NCI-H1105 treated with DMSO at 0.1 percent for 48 hours (cell line): ENCODE measurements at regions not wholly inside any gene's neighbourhood (a gene's known extent, or its start where the extent isn't known, plus 50 kb on each side); places are given as distances from the start of the nearest gene placed in this dataset.
"Not testable (repeated sequence)": the region's sequence is repeated elsewhere in the genome, so short reads cannot be mapped to it uniquely, and the experiment has no call there.

ENCODE experiments used
- DNase-seq: peaks from one replicate; lab custom pipeline; 2025; lab: John Stamatoyannopoulos, UW

DNA sequence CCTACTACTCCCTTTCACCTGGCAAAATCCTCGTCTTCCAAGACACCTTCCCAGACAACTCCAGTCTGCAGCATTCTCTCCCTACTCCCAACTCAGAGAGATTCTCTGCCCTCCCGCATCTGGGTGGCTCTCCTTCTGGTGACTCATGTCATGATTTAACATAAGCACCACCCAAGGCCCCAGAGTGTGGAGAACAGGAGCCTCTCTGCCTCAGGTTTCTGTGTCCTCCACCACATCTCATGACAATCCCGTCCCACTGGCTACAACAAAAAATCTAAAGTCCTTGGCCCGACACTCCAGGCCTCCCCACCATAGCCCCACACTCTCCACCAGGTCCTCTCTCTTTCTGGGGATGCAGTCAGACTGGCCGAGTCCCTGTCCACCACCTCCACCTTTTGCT lies 197.1 kb downstream of the BCL11A start:
- DNase-seq = no peak

DNA sequence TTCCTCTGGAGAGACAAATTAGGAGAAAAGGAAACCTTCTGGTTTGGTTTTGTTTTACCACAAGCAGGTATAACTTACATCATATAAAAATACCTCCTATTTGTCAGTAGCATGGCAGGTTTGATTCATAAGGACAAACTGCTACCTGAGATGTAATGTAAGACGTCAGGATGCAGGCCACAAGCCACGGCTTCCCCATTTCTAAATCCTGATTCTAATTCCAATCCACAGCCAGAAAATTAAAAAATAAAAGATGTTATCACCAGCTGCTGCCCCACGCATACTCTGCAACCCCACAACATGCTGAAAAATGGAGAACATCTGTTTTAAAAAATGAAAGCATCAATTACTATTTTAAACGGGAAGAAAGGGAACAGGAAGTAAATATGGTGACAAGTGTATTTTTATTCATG lies 197.6 kb downstream of the BCL11A start:
- no peak for DNase-seq

DNA sequence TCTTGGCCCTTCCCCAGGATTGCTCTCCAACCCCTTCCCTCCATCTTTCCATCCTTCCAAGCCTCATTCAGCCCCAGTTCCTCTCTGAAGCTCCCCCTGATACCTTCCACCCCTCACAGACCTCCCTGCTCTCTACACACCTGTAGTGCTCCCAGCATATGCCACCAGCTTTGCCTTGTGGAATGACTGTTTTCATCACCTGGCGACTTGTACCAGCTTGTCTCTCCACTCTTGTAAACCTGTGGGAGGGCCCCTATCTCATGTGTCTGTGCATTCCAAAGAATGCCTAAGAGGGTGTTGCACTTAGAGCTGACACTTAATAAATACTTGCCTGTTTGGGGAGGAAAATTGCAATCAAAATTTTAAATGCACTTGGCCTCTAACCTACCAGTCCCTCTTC lies 198.7 kb downstream of the BCL11A start:
- DNase-seq = peak; percentile 66

DNA sequence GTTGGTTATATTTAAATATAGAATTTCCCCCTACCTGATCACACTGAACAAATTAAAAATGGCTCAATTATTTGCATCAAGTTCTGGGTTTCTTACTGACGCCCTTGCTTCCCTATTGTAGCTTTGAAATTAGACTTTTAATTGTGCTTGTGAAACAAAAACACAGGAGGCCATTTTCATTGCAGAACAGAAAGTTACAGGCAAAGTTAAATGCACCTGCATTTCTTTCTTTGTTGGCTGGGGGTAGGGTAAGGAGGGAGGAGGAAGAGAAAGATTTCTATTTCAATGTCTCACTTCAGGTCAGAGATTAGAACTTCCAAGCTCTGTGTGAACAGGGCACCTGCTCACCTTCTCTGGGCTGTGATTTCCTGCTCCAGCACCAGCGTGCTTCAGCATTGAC lies 199.6 kb downstream of the BCL11A start:
- DNase-seq = no peak

DNA sequence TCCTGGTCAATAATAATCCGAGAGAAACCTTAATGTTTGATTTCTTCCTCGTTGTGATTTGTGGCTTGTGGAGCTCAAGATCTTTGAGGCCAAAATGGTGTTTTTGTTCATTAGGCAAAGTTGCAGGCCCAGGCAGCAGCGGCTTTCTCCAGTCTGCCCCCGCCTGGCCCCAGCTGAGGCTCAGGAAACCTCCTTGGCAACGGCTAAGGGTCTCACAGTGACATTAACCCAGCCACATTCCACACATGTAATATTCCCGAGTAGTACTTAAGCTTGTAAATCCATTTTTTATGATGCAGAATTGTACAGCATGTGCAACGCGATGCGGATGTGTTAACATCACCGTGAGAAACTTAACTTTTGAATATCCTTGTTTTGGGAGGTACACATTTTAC lies 200.1 kb downstream of the BCL11A start:
- DNase-seq = no peak

DNA sequence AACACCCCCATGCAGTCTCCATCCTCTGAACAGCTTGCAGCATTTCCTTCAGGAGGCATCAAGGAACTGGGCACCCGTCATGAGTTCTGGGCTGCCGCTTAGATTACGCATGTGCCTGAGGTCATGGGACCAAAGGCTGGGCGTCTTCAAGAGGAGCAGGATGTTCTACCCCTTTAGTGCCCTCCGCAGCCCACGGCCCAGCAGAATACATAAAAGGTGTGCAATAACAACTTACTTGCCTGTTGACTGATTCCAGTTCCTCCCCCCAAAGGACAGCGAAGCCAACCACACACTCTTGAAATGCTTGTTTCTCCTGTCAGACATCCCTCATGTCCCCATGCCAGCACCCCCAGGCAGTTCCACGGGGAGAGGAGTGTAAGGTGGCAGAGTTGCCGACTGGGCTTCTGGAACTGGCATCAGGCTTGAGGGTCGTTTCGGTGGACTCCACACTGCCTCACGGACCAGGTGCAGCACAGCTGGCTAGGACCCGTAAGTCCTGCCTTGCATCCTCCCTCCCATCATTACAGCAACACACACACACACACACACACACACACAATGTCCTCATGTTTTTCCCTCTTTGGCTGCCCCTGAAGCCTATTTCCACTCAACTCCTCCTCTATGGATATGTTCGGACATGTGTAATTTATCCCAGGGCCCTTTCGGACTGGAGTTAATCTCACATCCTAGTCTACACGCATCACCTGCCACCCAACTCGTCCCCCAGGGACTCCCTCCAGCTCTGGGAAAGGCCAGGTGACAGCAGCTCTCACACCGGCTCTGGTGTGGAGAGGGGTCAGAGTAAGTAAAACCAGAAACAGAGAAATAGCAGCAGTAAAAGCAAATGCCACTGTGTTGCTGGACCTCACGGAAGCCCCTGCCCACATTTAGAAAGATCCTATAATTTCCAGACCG lies 200.7 kb downstream of the BCL11A start:
- DNase-seq = peak; percentile 11

DNA sequence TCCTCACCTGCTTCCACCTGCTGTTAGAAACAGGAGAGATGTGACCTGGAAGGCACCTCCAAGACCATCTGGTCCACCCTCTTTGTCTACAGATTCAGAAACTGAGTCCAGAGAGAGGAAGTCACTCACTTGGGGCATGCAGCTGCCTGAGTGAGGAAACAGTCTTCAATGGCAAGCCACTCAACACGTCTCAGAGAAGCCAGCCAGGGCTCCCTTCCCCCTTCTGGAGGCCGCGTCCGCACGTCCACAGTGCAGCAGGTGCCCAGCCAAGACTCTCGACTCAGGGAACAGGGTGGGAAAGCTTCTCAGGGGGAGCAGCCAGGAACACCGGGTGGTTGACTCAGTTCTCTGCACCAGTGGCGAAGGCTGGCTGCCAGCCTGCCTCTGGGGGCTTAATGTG lies 201.7 kb downstream of the BCL11A start:
- DNase-seq = no peak

DNA sequence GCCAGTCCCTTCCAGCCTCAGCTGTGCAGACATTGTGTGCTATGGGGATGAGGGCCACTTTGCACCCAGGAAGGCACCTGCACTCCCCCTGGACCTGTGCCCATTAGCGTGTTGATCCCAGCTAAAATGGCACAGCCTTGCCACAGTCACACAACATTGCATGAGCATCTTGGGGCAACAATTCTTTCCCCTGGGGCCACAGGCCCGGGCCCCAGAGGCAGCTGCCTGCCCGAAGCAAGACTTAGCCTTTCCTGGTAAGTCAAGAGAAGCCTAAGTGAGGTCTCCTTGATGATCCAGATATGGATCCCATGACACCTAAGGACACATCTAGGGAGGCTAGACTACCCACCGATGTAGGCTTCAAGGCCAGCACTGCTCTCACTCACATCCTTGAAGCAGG lies 202.1 kb downstream of the BCL11A start:
- DNase-seq = no peak

DNA sequence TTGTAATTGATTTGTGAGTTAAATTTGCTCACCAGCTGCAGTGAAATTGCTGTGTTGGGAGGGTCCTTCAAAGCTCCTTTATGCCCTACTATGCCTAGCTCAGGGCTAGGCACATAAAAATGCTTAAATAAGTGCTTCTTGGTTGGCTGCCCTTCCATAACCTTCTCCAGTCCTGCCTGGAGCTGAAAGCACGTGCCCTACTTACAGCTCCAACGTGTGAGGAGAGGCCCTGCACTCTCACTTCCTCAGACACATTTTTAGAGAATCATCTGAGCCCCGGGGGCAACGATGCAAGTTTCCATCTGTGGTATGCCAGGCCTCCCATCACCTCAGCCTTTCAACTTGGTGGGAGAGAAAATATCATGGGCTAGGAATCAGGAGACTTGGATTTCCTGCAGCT lies 202.7 kb downstream of the BCL11A start:
- DNase-seq = no peak

DNA sequence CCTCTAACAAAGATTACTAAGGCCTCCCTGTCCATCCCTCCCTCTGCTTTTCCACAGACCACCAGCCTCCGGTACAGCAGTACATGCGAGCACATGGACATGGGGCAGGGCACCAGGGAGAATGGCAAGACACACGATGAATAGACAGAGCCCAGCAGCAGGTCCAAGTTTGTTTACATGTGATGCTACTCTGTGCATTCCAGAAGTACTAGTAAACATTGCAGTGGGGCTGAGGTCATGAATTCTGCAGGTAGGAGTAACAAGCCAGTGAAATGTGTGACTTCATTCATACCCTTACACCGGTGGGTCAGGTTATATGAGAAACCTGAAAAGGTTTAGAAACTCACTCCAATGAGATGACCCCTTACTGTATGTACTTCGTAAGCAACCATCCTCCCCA lies 205.7 kb downstream of the BCL11A start:
- DNase-seq = no peak

DNA sequence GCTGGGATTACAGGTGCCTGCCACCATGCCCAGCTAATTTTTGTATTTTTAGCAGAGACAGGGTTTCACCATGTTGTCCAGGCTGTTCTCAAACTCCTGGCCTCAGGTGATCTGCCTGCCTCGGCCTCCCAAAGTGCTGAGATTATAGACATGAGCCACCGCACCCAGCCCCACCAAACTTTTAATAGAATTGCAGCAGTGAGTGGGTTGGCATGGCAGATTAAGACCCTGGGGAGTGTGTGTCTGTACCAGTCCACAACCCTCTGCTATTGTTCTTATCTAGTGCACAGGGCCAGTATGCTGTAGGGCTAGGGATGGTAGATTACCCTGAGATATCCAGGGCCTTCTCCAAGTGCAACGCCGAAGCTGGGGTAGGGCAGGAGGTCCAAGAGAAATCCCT lies 211.0 kb downstream of the BCL11A start:
- not testable (repeated sequence) for DNase-seq

DNA sequence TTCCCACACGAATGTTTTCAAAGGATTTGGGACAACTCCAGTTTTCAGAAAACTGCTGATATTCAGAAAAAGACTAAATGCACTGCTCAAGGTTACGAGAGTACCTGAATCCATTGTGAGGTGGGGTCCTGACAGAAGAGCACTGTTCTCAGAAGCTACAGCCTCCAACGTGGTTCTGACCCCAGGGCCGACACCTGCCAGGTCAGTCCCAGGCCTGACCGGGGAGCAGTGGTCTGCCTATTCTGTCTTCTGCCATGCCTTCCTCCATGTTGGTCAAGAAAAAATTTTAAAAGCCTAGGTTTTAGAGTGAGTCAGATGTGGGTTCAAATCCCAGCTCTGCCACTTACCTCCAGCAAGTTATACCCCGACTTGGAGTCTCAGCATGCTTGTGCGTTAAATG lies 212.3 kb downstream of the BCL11A start:
- DNase-seq = no peak

DNA sequence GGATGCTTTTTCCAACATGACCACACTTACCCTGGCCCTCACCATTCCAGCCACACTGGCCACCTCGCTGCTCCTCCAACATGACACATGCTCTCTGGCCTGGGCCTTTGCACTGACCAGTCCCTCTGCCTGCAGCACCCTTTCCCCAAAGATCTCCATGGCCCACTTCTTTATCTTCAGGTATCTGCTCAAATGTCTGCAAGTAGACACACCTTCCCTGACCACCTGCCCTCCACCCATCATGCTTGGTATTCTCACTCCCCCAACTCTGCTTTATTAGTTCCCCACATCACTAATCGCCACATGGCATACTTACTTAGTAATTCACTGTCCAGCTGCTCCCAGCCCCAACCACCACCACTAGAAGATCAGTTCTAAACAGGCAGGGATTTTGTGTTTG lies 214.2 kb downstream of the BCL11A start:
- DNase-seq = no peak

DNA sequence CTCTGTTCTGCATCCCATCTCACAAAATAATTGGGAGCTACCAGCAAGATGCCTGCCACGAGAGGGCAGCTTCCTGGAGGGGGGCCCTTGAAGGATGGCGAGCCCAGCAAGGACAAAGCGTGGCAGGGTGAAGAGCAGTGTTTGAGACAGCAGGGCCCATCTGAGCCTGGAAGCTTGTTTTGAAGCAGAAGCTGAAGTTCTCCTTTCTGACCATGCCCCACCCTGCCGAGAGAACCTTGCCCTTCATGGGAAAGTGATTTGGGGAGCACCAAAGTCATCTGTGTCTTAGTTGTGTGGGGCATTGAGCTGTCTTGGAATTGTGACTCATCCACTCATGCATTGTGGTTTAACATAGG lies 216.3 kb downstream of the BCL11A start:
- no peak for DNase-seq

DNA sequence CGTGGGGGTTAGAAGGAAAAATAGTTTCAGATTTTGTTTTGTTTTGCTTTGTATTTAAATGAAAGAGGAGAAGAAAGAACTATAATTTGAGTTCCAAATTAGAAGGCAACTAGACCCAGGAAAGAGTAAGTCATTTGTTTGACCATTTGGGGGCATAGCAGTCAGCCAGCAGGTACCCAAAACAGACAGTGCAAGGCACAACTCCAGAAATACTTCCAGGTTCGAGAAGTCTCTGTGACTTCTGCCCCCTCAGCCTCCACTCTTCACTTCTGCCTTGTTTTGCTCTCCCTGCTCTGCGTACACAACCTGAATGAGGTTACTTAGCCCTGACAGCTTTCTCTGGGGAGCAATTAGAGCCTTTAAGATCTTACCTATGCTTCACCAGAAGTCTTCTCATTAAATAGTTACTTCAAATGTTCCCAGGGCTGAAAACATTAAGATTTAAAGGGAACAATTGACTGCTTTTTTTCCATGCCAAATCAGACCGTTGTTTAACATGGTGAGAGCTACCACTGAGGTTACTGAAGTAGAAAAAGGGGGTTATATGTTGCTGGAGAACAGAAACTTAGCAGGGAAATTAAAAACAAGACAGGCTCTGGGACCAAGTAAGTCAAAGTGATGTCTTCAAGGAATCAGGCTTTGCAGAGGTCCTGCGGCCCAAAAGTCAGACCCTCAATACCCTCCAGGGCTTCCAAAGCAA lies 216.9 kb downstream of the BCL11A start:
- no peak for DNase-seq

DNA sequence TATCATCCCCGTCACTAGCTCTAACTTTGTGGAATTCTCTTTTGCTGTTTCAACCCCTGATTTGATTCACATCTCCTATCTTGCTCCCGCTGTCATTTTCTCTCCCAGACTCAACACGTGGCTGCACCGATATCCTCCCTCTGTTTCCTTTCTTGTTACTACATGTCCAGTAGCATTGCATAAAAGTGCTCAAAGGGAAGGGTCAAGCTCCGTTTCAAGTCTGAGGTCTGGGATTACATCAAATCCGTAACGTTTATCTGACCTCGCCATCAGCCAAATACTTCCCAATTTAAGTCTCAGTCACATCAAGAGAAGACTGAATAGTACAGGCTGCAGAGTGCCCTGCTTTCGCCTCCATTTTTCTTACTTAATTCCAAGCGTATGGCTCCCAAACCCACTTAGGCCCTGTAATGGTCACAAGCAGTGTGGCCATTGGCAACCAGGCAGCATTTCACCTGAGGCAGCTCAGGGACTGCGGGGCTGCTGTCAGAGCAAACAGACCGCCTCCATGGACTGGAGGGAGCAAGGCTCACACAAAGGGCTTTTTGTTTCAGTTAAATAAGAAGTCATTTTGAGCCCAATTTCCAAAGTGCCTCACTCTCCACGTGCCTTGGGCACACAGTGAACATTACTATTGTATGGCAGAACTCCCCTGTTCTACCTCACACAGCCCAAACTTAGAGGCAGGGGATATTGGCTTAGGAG lies 217.8 kb downstream of the BCL11A start:
- no peak for DNase-seq

DNA sequence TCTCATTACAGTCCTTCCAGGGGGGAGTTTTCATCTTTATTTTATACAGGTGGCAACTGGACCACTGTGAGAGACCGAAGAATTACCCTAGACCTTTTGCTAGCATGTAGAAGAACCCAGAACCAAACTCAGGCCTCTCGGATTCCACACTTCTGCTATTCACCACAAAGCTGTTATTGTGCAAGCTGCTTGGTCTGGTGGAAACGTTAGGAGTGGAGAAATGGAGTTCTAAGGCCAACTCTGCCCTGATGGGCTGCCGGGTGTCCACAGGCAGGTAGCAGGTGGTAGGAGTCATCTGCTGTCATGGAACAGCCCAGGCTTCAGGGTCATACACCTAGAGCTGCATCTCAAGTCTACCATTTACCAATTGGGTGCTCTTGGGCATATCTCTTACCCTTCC lies 218.8 kb downstream of the BCL11A start:
- no peak for DNase-seq

DNA sequence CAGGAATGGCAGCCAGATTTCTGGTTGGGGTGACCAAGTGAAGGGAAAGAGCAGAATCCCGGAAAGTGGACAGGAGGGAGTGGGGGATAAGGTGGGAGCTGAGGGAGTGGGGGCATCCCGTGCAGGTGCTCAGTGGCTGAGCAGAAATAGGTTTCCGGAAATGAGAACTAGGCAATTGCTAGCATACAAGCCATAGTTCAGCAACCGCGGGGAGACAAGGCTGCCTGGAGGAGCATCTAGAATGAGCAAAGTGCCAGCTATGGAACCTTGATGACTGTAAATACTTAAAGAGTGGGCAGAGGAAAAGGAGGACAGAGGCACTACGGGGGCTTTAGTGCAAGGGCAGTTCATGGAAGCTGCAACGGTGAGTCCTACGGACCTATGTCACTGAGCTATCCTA lies 220.2 kb downstream of the BCL11A start:
- DNase-seq = no peak

DNA sequence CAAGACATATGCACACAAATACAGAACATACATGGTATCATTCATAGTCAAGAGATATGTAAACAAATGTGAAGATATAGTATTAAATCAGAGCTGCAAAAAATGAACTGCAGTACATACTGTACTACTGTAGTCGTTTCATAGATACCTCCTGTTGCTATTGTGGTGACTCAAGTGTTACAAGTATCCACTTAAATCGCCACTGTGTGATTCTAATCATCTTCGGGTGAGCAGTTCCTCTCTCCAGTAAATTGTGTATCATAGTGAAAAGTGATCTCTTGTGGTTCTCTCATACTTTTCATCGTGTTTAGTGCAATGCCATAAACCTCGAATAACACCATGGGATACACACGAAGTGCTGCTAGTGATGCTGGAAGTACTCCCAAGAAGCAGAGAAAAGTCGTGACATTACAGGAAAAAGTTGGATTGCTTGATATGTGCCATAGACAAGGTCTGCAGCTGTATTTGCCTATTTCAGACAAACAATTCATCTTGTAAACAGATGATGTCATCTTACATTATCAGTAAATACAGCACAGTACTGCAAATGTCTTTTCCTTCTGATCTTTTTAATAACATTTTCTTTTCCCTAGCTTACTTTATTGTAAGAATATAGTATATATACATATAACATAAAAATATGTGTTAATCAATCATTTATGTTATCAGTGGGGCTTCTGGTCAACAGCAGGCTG lies 222.2 kb downstream of the BCL11A start:
- DNase-seq = peak; percentile 48

DNA sequence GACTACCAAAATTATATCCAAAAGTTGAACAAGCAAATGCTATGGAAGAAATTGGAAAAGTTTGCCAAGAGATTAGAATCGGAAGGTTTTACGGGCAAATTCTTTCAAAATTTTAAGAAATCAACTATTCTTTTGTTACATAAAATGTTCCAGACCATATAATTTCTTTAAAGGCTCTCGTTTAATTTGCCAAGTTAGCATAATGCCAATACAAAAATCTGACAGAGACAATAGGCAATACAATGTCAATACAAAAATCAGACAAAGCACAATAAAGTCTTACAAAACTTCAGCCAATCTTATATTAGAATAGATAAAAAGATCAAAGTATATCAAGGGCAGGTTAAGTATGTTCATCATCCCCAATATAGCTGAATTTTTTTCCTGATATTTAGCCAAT lies 224.2 kb downstream of the BCL11A start:
- no peak for DNase-seq

DNA sequence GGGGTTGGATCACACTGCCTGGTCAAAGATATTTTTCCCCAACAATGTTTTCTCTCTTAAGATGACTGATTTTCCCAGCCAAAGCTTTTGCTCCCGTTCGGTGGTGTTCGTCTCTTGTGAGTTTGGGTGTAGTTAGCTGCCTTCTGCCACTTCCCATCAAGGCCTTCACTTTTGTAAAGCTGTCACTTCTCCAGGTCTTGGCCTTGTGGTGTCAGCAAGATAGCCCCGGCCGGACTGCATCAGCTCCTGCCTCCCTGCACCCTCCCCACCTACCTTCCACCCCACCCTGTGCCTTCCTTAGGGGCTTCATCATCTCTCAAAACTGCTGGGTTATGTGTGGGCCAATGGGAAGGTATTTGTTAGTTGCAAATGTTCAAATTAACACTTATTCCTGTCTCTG lies 228.9 kb downstream of the BCL11A start:
- no peak for DNase-seq

DNA sequence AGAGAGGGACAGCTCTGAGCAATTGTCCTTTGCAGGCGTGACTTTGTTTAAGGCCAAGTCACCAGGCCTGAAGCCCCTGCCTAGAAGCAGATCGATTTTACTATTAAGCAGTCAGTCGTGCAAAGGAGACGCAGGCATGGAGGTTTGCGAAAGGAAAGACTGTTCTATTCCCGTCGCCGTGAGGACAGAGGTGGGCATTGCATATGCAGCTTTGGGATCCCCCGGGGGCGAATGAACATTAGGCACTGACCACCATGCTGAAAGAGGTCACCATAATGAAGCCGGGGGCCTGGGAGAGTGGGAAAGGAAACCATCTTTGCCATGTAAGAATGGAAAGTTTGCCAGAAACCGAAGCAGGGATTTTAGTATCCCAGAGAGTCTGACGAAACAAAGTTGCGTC lies 231.6 kb downstream of the BCL11A start:
- no peak for DNase-seq
